Activated CD8-positive, alpha-beta memory T cell treated with anti-CD3 and anti-CD28 coated beads for 4 hours (primary cell): ENCODE measurements at regions not wholly inside any gene's neighbourhood (a gene's known extent, or its start where the extent isn't known, plus 50 kb on each side); places are given as distances from the start of the nearest gene placed in this dataset.
"Not testable (repeated sequence)": the region's sequence is repeated elsewhere in the genome, so short reads cannot be mapped to it uniquely, and the experiment has no call there.

Source experiments
- DNase-seq, 2 donors: peaks; one replicate each; pipeline ENCODE4 v3.0.0-alpha.2; 2020; ENCODE audit warnings: low read depth in 2 of 2

DNA sequence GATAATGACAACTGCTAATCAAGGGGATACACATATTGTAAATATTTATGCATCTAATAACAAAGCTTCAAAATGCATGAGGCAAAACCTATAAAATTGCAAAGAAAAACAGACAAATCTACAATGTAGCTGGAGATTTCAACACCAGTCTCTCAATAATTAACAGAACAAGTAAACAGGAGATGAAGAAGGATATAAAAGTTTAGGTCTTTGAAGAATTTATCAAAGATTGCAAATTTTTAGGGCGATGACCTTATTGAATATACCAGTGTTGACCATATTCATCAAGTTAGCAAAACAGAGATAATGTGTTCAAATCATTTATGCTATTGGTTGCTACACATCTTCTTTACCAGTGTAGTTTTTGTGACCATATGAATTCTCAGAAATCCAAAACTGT, 237.8 kb upstream of the SGK1 start:
- no peak for DNase-seq

GRCh38 chr6:134553936-134554335, 236.0 kb upstream of the SGK1 start:
- no peak for DNase-seq

DNA sequence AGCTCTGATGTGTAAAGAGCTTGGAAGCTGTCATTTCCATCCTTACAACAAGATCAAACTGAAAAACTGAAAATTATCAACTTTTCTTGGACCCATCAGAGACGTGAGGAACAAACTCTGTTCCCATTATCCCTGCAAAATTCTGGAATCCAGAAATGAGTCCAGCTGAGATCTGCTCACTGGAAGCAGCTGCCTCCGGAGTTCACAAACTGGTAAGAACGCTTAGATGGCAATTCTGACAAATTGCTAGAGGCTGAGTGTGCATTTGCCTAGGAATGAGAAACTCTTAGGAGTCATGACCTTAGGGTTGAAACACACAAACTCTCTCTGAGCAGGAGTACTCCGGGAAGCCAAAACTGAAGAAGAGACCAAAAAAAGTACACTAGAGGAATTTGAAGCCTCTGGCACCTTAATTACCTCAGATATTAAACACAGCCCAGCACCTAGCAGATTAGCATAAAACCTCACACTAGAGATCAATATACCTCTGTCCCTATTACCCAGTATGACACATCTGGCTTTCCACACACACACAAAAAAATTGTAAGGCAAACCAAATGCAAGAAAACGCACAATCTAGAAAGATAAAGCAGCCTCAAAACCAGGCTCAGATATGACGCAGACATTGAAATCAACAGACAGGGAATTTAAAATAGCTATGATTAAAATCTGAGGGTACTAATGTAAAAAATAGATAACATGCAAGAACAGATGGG, 233.5 kb upstream of the SGK1 start:
- no peak for DNase-seq

DNA sequence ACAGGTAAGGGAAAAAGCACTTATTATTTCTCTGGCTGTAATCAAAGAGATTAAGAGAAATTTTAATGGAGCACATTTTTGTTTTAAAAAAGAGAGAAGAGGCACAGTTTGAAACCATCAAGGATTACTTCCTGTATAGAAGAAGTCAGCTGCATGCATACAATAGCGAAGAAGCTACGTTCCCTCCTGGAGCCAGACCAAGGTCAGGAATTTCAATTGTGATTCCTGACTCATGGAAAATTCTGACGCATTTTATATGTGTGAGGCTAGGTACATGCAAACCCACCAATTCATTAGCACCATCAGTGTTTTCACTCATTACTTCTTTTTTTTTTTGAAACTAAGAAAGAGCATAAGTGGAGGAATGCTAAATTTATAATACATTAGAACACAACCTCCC, 232.7 kb upstream of the SGK1 start:
- no peak for DNase-seq

DNA sequence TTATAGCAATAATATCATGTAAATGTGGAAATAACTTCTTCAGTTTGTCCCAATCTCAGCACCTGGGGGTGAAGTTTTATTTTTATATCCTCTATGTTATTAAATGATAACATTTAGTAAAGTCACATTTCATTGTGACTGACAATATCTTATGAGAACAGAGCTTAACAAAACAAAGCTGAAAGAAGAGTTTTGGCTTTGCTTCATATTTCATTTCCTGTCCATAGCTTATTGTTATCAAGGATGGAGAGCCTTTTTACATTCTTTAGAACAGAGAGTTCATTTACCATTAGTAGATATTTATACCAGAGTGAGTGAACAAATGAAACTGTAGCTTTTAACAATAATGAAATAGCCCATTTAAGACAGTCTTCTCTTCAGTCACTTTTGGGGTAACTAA, 231.9 kb upstream of the SGK1 start:
- DNase-seq: no peak

GRCh38 chr6:134546962-134547645, 229.2 kb upstream of the SGK1 start:
- DNase-seq: no peak

GRCh38 chr6:134544737-134545136, 226.8 kb upstream of the SGK1 start:
- DNase-seq: no peak

- no peak for DNase-seq
Measured at GRCh38 chr6:134543128-134543527, 225.2 kb upstream of the SGK1 start.

GRCh38 chr6:134541001-134541400, 223.1 kb upstream of the SGK1 start:
- no peak for DNase-seq

DNA sequence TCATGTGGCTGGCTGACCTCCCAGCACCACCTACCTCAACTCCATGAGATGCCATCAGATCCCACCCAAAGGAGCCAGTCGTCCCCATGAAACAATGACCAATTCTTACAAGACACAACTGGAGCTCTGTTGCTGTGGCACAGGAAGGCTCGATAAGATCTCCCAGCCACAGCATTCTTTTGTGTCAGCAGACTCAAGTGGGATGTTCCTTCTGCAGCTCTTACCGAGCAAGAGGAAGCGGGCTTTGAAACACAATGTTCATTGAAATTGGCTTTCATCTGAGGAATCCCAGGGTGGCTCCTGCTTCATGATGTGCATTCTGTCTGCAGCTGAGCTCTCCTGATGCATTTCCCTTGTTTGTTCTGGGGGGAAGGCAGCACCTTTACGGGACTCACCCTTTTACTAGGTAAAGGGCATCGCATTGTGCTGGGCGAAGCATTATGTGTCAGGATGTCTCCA, 222.0 kb upstream of the SGK1 start:
- no peak for DNase-seq

GRCh38 chr6:134537765-134538164, 219.9 kb upstream of the SGK1 start:
- not testable (repeated sequence) for DNase-seq

DNA sequence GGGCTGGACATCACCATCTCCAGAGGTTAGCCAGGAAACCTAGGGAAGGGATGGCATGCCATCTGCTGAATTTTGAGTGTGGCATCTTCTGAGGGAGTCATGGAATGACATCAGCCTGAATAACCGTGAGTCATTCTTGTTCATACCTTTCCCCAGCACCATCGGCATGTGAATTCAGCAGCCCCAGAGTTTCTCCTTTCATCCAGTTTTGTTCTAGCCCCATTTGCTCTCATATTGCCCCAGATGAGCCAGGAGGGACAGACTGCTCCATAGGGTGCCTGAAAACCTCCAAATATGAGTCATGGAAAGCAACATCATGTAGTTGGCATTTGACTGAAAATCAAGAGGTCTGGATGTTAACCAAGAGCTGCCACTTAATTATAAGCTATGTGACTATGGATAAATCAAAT, 219.2 kb upstream of the SGK1 start:
- DNase-seq: no peak

- DNase-seq: no peak
Measured at GRCh38 chr6:134535831-134536230, 217.9 kb upstream of the SGK1 start.

- no peak for DNase-seq
Measured at GRCh38 chr6:134534708-134535149, 216.8 kb upstream of the SGK1 start.

DNA sequence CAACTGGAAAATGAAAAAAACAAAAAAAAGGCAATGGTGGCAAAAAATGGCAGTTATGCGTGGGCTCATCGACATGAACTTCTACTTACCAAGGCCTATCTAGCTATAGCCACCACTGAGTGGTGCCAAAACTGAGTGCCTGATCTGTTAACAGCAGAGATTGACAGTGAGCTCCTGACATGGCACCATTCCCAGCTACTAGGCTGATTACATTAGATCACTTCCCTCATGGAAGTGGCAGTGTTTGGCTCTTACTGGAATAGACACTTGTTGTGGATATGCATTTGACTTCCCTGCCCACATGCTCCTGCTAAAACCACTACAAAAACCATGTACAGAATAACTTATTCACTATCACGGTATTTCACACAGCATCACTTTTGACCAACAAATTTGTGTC, 216.1 kb upstream of the SGK1 start:
- DNase-seq: no peak

DNA sequence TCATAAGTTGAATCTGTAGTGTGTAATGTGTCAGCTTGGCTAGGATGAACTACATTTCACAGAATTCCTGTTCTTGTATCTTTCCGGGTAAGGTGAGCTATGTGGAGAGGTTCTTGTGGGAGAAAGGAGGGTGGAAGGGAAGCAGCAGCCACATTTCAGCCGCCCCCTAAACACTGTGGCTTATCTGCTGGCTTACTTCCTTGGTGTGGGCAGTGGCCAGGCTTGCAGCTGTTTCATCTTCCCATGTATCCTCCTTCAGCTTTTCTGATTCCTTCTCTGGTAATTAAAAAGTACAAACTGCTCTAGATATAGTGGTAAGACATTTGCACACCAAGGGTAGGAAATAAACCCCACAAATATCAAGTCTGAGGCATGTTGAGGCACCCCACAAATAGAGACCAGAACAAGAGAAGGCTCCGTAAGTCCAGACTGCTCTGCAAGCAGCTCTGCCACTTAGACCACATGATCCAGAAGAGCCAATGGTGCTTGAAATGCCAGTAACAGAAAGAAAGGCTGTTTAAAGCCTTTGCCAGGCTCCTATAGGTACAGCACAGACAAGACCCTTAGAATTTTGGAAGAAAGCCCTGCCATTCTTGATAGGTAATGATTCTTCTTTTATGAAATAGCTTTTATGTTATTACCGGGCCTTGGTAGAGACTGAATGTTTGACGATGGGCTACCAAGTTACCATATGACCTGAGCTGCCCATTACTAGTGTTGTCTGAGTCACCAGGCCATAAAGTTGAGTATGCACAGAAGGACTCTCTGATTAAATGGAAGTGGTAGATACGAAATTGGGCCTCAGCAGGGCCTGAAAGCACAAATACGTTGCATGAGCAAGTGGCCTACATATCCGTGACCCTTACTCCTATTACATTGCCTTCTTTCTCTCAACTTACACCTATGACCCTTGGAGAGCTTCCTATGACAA, 215.0 kb upstream of the SGK1 start:
- DNase-seq: no peak

GRCh38 chr6:134531611-134532010, 213.7 kb upstream of the SGK1 start:
- no peak for DNase-seq

GRCh38 chr6:134531188-134531551, 213.3 kb upstream of the SGK1 start:
- no peak for DNase-seq

- no peak for DNase-seq
Measured at GRCh38 chr6:134529921-134530320, 212.0 kb upstream of the SGK1 start.

- no peak for DNase-seq
Measured at GRCh38 chr6:134529305-134529704, 211.4 kb upstream of the SGK1 start.

DNA sequence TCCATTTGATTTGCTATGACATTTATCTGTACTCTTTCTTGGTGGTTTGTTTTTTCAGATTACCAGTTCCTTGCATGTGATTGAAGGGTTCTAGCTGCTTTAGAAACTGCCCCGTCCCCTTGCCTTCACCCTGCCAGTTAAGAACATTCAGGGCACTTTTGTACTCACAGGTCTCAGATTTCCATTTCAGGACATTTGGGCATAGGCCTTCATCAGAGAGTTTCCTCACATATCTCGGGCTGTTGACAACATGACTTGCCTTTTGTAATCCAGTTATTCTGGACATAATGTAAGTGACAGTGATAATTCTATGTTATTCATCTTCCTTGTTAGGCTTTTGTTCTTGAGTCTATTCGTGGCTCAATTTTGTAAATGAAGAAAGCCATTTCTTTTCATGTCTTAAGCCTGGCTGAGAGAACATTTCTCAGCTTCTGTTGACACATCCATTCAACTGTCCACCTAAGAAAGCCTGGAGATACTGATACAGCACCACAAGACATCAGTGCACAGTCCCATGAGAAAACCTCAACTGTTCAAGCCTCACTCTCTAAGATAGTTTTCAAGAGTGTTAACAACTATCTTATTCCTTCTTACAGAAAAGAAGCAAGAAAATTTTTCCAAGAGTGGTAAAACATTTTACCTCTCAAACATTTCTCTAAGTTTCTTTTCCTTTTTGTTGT, 209.3 kb upstream of the SGK1 start:
- DNase-seq: no peak
